Sigmoid colon (tissue), 6 donors: ENCODE measurements at regions not wholly inside any gene's neighbourhood (a gene's known extent, or its start where the extent isn't known, plus 50 kb on each side); places are given as distances from the start of the nearest gene placed in this dataset.

Experiments
- DNase-seq: peaks from one replicate; pipeline ENCODE4 v3.0.0-alpha.2; 2019
- H3K27ac ChIP-seq, 4 donors: fragments of 200-600 bp; sonication (generic); one replicate each; pipeline ENCODE4 v1.5.1; 2016 to 2019; ENCODE audit warnings: mild to moderate bottlenecking in 1 of 4
- H3K27me3 ChIP-seq, 3 donors: fragments of 200-600 bp; sonication (generic); one replicate each; pipeline ENCODE4 v1.5.1; 2019; ENCODE audit warnings: mild to moderate bottlenecking in 1 of 3
- H3K36me3 ChIP-seq, 4 donors: fragments of 200-600 bp; sonication (generic); one replicate each; pipeline ENCODE4 v1.5.1; 2016 to 2019
- H3K4me1 ChIP-seq, 4 donors: fragments of 200-600 bp; sonication (generic); one replicate each; pipeline ENCODE4 v1.5.1; 2017 to 2019
- H3K4me3 ChIP-seq, 4 donors: fragments of 200-600 bp; sonication (generic); one replicate each; pipeline ENCODE4 v1.5.1; 2017 to 2019; ENCODE audit warnings: mild to moderate bottlenecking in 2 of 4, moderate library complexity in 1 of 4
- H3K9me3 ChIP-seq, 4 donors: fragments of 200-600 bp in 3 of 4; sonication (generic) in 3 of 4; one replicate each; pipeline versions ENCODE4 v1.5.1 to v1.6.1; 2013 to 2019
- CTCF ChIP-seq, 4 experiments: fragments of 450-650 bp in 3 of 4; fragments of 200-600 bp in 1 of 4; IDR thresholded peaks; one replicate each; pipeline ENCODE4 v1.5.1; 2016 to 2019; ENCODE audit warnings: antibody characterized with exemption in 4 of 4, mild to moderate bottlenecking in 3 of 4, moderate library complexity in 2 of 4
- EP300 ChIP-seq, 4 donors: sonication (generic); formaldehyde crosslinking; IDR thresholded peaks; one replicate each; pipeline ENCODE4 v1.6.1; 2017; ENCODE audit warnings: antibody characterized with exemption in 4 of 4
- POLR2A ChIP-seq, 2 donors: fragments of 450-650 bp; IDR thresholded peaks; one replicate each; pipeline ENCODE4 v1.6.1; 2016; ENCODE audit warnings: antibody characterized with exemption in 2 of 2, mild to moderate bottlenecking in 2 of 2, moderate library complexity in 2 of 2
- POLR2AphosphoS5 ChIP-seq, 4 donors: sonication (generic); formaldehyde crosslinking; IDR thresholded peaks; one replicate each; pipeline ENCODE4 v1.6.1; 2017; ENCODE audit warnings: antibody characterized with exemption in 4 of 4
- WGBS, 2 donors: extraction: QIAGEN DNeasy Blood & Tissue Kit; methylation state at CpG; one replicate each; pipeline ENCODE4 v1.1.7; 2013; 5-methylcytosine and 5-hydroxymethylcytosine counted together
- intact Hi-C: fragments of 100-400 bp; cut with DNase I; formaldehyde crosslinking; loops from one replicate; pipeline ENCODE4 v1.15.1; 2023
- donor health status: healthy with polysubstance abuse.
- donor health status: healthy.

GRCh38 chr15:57777003-57777402 is 70.5 kb downstream of the POLR2M start:
- no peak for DNase-seq
- 68 to 86% methylated on average over 4 of the region's 4 CpGs for WGBS, 2 donors
- no peak for TF ChIP-seq EP300 (IDR thresholded peaks at IDR 0.05)
- TF ChIP-seq POLR2AphosphoS5 (IDR thresholded peaks at IDR 0.05): no peak
- no peak for TF ChIP-seq POLR2A (IDR thresholded peaks at IDR 0.05)
- no peak for TF ChIP-seq CTCF (IDR thresholded peaks at IDR 0.05)
- H3K36me3 ChIP-seq: no peaks in the 10 kb centered on the region
- intact Hi-C loops: no loop called here
- H3K4me1 ChIP-seq: no peaks in the 10 kb centered on the region
- H3K27me3 ChIP-seq: no peaks in the 10 kb centered on the region
- H3K27ac ChIP-seq: no peak overlapping the region
- no peak overlapping the region for H3K4me3 ChIP-seq
- no peaks in the 10 kb centered on the region for H3K9me3 ChIP-seq

- no peak for DNase-seq
- 52 to 84% methylated on average over 4 of the region's 4 CpGs for WGBS, 2 donors
Measured at GRCh38 chr15:57780471-57780870, 74.0 kb downstream of the POLR2M start.

GRCh38 chr15:57782731-57783130 is 76.2 kb downstream of the POLR2M start:
- Histone ChIP-seq H3K36me3 (no peaks in the 10 kb centered on the region), H3K27ac (no peak overlapping the region), H3K9me3 (no peaks in the 10 kb centered on the region), H3K27me3 (no peaks in the 10 kb centered on the region), H3K4me3 (no peak overlapping the region), H3K4me1 (no peaks in the 10 kb centered on the region)
- no peak for TF ChIP-seq POLR2A (IDR thresholded peaks at IDR 0.05)
- TF ChIP-seq CTCF (IDR thresholded peaks at IDR 0.05): no peak
- no peak for TF ChIP-seq POLR2AphosphoS5 (IDR thresholded peaks at IDR 0.05)
- TF ChIP-seq EP300 (IDR thresholded peaks at IDR 0.05): no peak
- 73 to 81% methylated on average over 6 of the region's 6 CpGs for WGBS, 2 donors
- intact Hi-C loops: no loop called here
- no peak for DNase-seq

More at GRCh38 chr15:57780471-57780870, 74.0 kb downstream of the POLR2M start:
- H3K36me3 ChIP-seq: no peaks in the 10 kb centered on the region
- H3K27ac ChIP-seq: no peak overlapping the region
- H3K9me3 ChIP-seq: no peaks in the 10 kb centered on the region
- TF ChIP-seq POLR2A (IDR thresholded peaks at IDR 0.05) (no peak), EP300 (IDR thresholded peaks at IDR 0.05) (no peak), CTCF (IDR thresholded peaks at IDR 0.05) (no peak), POLR2AphosphoS5 (IDR thresholded peaks at IDR 0.05) (no peak)
- H3K4me1 ChIP-seq: no peaks in the 10 kb centered on the region
- H3K4me3 ChIP-seq: no peak overlapping the region
- intact Hi-C loops: no loop called here
- H3K27me3 ChIP-seq: no peaks in the 10 kb centered on the region

GRCh38 chr15:57784081-57784511 is 77.6 kb downstream of the POLR2M start:
- intact Hi-C loops: no loop called here
- H3K4me1 ChIP-seq: no peaks in the 10 kb centered on the region
- WGBS, 2 donors: 59 to 78% methylated on average over 4 of the region's 4 CpGs
- H3K27me3 ChIP-seq: no peaks in the 10 kb centered on the region
- H3K27ac ChIP-seq: no peak overlapping the region
- H3K4me3 ChIP-seq: no peak overlapping the region
- no peaks in the 10 kb centered on the region for H3K36me3 ChIP-seq
- TF ChIP-seq EP300 (IDR thresholded peaks at IDR 0.05): no peak
- no peak for TF ChIP-seq POLR2AphosphoS5 (IDR thresholded peaks at IDR 0.05)
- no peak for TF ChIP-seq POLR2A (IDR thresholded peaks at IDR 0.05)
- no peak for TF ChIP-seq CTCF (IDR thresholded peaks at IDR 0.05)
- H3K9me3 ChIP-seq: no peaks in the 10 kb centered on the region
- DNase-seq: no peak

- Histone ChIP-seq H3K9me3 (no peaks in the 10 kb centered on the region), H3K27ac (no peak overlapping the region), H3K36me3 (no peaks in the 10 kb centered on the region), H3K4me3 (no peak overlapping the region), H3K27me3 (no peaks in the 10 kb centered on the region), H3K4me1 (no peaks in the 10 kb centered on the region)
- intact Hi-C loops: no loop called here
- no peak for DNase-seq
- 38 to 72% methylated on average over 9 of the region's 9 CpGs for WGBS, 2 donors
- TF ChIP-seq POLR2A (IDR thresholded peaks at IDR 0.05) (no peak), CTCF (IDR thresholded peaks at IDR 0.05) (no peak), POLR2AphosphoS5 (IDR thresholded peaks at IDR 0.05) (no peak), EP300 (IDR thresholded peaks at IDR 0.05) (no peak)
Measured at GRCh38 chr15:57785039-57785438, 78.5 kb downstream of the POLR2M start.
